GM12878 (cell line): ENCODE measurements at regions not wholly inside any gene's neighbourhood (a gene's known extent, or its start where the extent isn't known, plus 50 kb on each side); places are given as distances from the start of the nearest gene placed in this dataset.

Source experiments
- ATAC-seq: fragments of 200-7000 bp; cut with Tn5 transposase; 3 replicates; pipeline ENCODE4 v1.9.1; 2020; ENCODE audit warnings: mild to moderate bottlenecking, moderate library complexity
- BruUV-seq: library from RNA; stranded (reverse); fragments of 400-500 nt; replicated peaks from 2 replicates; lab custom pipeline; 2021; lab: Mats Ljungman, UMichigan
- CTCF ChIA-PET: fragments of 300-600 bp; sonication (Branson Sonifier 250); formaldehyde crosslinking; extraction: SDS; loops from one replicate; lab custom pipeline; 2021; ENCODE audit warnings: inconsistent platforms; lab: Yijun Ruan, JAX
- POLR2A ChIA-PET: fragments of 350-600 bp; formaldehyde crosslinking; extraction: SDS; loops from one replicate; lab custom pipeline; 2021; ENCODE audit warnings: inconsistent platforms; lab: Charles Lee
- RAD21 ChIA-PET: fragments of 300-600 bp; sonication (Branson Sonifier 250); formaldehyde crosslinking; loops from one replicate; lab custom pipeline; 2023; ENCODE audit warnings: antibody characterized with exemption; ENCODE audit not compliant: unreplicated experiment; lab: Charles Lee
- SMC1A ChIA-PET: fragments of 300-600 bp; sonication (Branson Sonifier 250); formaldehyde crosslinking; loops from one replicate; lab custom pipeline; 2023; ENCODE audit not compliant: unreplicated experiment, uncharacterized antibody; lab: Charles Lee
- DNase-seq: peaks from one replicate; pipeline ENCODE4 v3.0.0-alpha.2; 2011; ENCODE audit warnings: low read depth, low spot score
- FAIRE-seq: peaks from 3 replicates; lab custom pipeline; 2011; peaks lifted over from hg19 to GRCh38; lab: Jason Lieb, UNC
- H2AFZ ChIP-seq: 2 replicates; pipeline ENCODE4 v1.6.0; 2011; ENCODE audit warnings: low read depth, low read length, control low read depth; ENCODE audit not compliant: control insufficient read depth
- H3K27ac ChIP-seq: 2 replicates; pipeline ENCODE4 v1.5.1; 2011; ENCODE audit warnings: control low read depth; ENCODE audit not compliant: control insufficient read depth, insufficient read depth
- H3K27me3 ChIP-seq, 2 experiments: replicated peaks in 1 of 2; 2 replicates each; pipeline versions ENCODE4 v1.6.0 to v1.6.1; 2011; ENCODE audit warnings: low read length in 1 of 2; ENCODE audit not compliant: control insufficient read depth in 2 of 2, insufficient read depth in 2 of 2
- H3K36me3 ChIP-seq, 2 experiments: 2 replicates each; pipeline ENCODE4 v1.5.1; 2011; ENCODE audit warnings: low read length in 1 of 2; ENCODE audit not compliant: control insufficient read depth in 2 of 2, insufficient read depth in 2 of 2
- H3K4me1 ChIP-seq: 2 replicates; pipeline ENCODE4 v1.6.1; 2011; ENCODE audit warnings: mild to moderate bottlenecking, low read length, moderate library complexity, mixed read lengths; ENCODE audit not compliant: control insufficient read depth, insufficient read depth
- H3K4me2 ChIP-seq: 2 replicates; pipeline ENCODE4 v1.6.0; 2011; ENCODE audit warnings: control low read depth; ENCODE audit not compliant: control insufficient read depth, insufficient read depth
- H3K4me3 ChIP-seq: fragments of 200-600 bp; sonication (generic); 2 replicates; pipeline ENCODE4 v1.5.1; 2016
- H3K79me2 ChIP-seq: 2 replicates; pipeline ENCODE4 v1.6.0; 2011; ENCODE audit warnings: low read length; ENCODE audit not compliant: control insufficient read depth, insufficient read depth
- H3K9ac ChIP-seq: 2 replicates; pipeline ENCODE4 v1.8.0; 2011; ENCODE audit warnings: low read length, control low read depth, mixed read lengths; ENCODE audit not compliant: control insufficient read depth, insufficient read depth
- H3K9me3 ChIP-seq: replicated peaks from 3 replicates; pipeline ENCODE4 v1.5.1; 2011; ENCODE audit warnings: mild to moderate bottlenecking, low read length; ENCODE audit not compliant: control insufficient read depth, insufficient read depth
- H4K20me1 ChIP-seq: 2 replicates; pipeline ENCODE4 v1.6.0; 2011; ENCODE audit not compliant: control insufficient read depth, insufficient read depth
- CHD1 ChIP-seq: IDR thresholded peaks from 2 replicates; pipeline ENCODE4 v1.6.1; 2012; ENCODE audit warnings: low read depth, low read length, improper control_type of control experiment
- CREB1 ChIP-seq: IDR thresholded peaks from 2 replicates; pipeline ENCODE4 v1.6.1; 2012; ENCODE audit warnings: low read depth, mild to moderate bottlenecking, inconsistent platforms
- E4F1 ChIP-seq: fragments of 450-650 bp; IDR thresholded peaks from 2 replicates; pipeline ENCODE4 v1.6.1; 2018; ENCODE audit warnings: borderline replicate concordance, mild to moderate bottlenecking; ENCODE audit not compliant: partially characterized antibody
- FOS ChIP-seq: IDR thresholded peaks from 3 replicates; pipeline ENCODE4 v1.6.1; 2011; ENCODE audit warnings: borderline replicate concordance; ENCODE audit not compliant: insufficient read length; ENCODE audit errors: extremely low read depth
- IKZF1 ChIP-seq: fragments of 450-650 bp; conservative IDR thresholded peaks from 2 replicates; pipeline ENCODE4 v1.6.1; 2017; ENCODE audit warnings: antibody characterized with exemption, mild to moderate bottlenecking
- JUND ChIP-seq: IDR thresholded peaks from 2 replicates; pipeline ENCODE4 v1.6.1; 2012; ENCODE audit warnings: low read depth, mild to moderate bottlenecking, low read length, improper control_type of control experiment, moderate library complexity
- MEF2A ChIP-seq: IDR thresholded peaks from 2 replicates; pipeline ENCODE4 v1.6.1; 2011; ENCODE audit warnings: low read depth, mild to moderate bottlenecking, low read length, moderate library complexity; ENCODE audit not compliant: insufficient read depth
- MXI1 ChIP-seq: fragments of 150-350 bp; IDR thresholded peaks from 2 replicates; pipeline ENCODE4 v1.6.1; 2011; ENCODE audit warnings: low read depth, mild to moderate bottlenecking, inconsistent platforms, low read length, improper control_type of control experiment
- POLR2AphosphoS2 ChIP-seq: IDR thresholded peaks from 2 replicates; pipeline ENCODE4 v1.6.1; 2011; ENCODE audit warnings: low read depth, mild to moderate bottlenecking, low read length, improper control_type of control experiment, moderate library complexity
- SP1 ChIP-seq: IDR thresholded peaks from one replicate; pipeline ENCODE4 v1.6.1; 2011; ENCODE audit warnings: low read depth, low read length
- USF2 ChIP-seq: IDR thresholded peaks from 2 replicates; pipeline ENCODE4 v1.6.1; 2011; ENCODE audit warnings: low read depth, low read length, improper control_type of control experiment, borderline replicate concordance
- ZBED1 ChIP-seq: IDR thresholded peaks from 2 replicates; pipeline ENCODE4 v1.6.1; 2016; ENCODE audit warnings: borderline replicate concordance
- ZNF384 ChIP-seq: IDR thresholded peaks from 2 replicates; pipeline ENCODE4 v1.6.1; 2012; ENCODE audit warnings: low read depth, mild to moderate bottlenecking, low read length, improper control_type of control experiment, borderline replicate concordance
- ZZZ3 ChIP-seq: IDR thresholded peaks from 2 replicates; pipeline ENCODE4 v1.6.1; 2011; ENCODE audit warnings: low read depth; ENCODE audit not compliant: control insufficient read depth, insufficient read length
- WGBS: methylation state at CpG from one replicate; pipeline ENCODE4 v1.1.6; 2016; ENCODE audit warnings: low lambda C conversion rate; ENCODE audit not compliant: insufficient replicate concordance, insufficient coverage; ENCODE audit errors: missing lambda C conversion rate; 5-methylcytosine and 5-hydroxymethylcytosine counted together
- in situ Hi-C: fragments of 300-500 bp; cut with MboI; formaldehyde crosslinking; loops from 9 replicates; pipeline ENCODE4 v1.14.3; 2018; ENCODE audit warnings: mixed read lengths
- intact Hi-C: fragments of 100-400 bp; cut with micrococcal nuclease; formaldehyde crosslinking; loops from one replicate; pipeline ENCODE4 v1.14.2; 2022; ENCODE audit not compliant: unreplicated experiment

DNA sequence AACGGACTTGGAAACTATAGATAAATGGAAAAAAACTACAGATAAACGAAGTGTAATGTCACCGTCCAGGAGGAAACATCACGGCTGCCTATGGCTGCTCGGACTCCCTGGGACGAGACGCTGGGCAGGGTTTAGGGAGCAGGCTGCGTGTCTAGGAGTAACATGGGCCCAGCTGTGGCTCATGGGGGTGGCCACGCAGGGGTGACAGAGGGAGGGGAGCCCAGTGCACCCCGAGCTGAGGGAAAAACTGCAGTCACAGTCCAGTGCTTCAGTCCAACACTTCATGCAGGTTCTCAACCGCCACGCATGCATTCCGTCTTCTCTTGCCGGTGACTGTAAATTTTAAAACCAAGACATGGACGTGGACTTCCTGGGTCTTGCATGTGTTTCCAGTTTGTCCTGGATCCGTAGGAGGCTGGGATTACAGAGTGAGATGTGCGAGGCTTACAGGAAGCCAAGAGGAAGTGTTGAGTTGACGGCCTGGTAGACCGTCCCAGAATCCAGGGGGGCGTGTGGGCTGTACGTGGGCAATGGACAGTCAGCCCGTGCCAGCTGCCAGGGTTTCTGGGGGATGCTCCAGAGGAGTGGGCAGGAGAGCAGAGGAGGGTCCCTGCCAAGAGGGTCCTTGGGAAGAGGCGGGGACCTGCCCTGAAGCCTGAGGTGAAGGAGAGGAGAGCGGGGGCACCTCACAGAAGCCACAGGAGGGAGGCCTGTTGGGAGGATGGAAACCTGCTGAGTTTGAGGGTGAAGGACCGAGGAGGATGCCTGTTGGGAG, 691.4 kb downstream of the BRD1 start:
- in situ Hi-C loops (no loop called here), intact Hi-C loops (no loop called here)
- Histone ChIP-seq H3K4me2 (no peak overlapping the region), H3K27me3 (no peaks in the 10 kb centered on the region), H3K27ac (no peak overlapping the region), H3K79me2 (no peaks in the 10 kb centered on the region), H3K36me3 (no peaks in the 10 kb centered on the region), H4K20me1 (no peaks in the 10 kb centered on the region), H3K4me1 (no peaks in the 10 kb centered on the region), H3K4me3 (no peak overlapping the region), H3K9ac (no peak overlapping the region), H3K9me3 (no peaks in the 10 kb centered on the region; the same call in 2 of the 3 replicates), H2AFZ (no peak overlapping the region)
- BruUV-seq = no TSS peak
- TF ChIP-seq ZZZ3 = no peak
- no peak for TF ChIP-seq CREB1
- TF ChIP-seq POLR2AphosphoS2 = no peak
- no peak for TF ChIP-seq FOS
- no peak for TF ChIP-seq CHD1
- no peak for TF ChIP-seq ZNF384
- no peak for TF ChIP-seq MXI1
- no peak for TF ChIP-seq USF2
- no peak for TF ChIP-seq E4F1
- no peak for TF ChIP-seq JUND
- TF ChIP-seq ZBED1 = no peak
- no peak for TF ChIP-seq IKZF1
- no peak for TF ChIP-seq SP1
- no peak for TF ChIP-seq MEF2A
- RAD21 ChIA-PET = no interaction called here
- DNase-seq = no peak
- SMC1A ChIA-PET = no interaction called here
- ATAC-seq = no peak
- WGBS = 40% methylated on average over 24 of the region's 25 CpGs
- FAIRE-seq = no peak
- CTCF ChIA-PET = no interaction called here
- POLR2A ChIA-PET = no interaction called here
